HG02588 (cell line): ENCODE measurements at regions not wholly inside any gene's neighbourhood (a gene's known extent, or its start where the extent isn't known, plus 50 kb on each side); places are given as distances from the start of the nearest gene placed in this dataset.
A peak's percentile ranks its signal among the peaks of the same experiment; 100 is the strongest.
"Not testable (repeated sequence)": the region's sequence is repeated elsewhere in the genome, so short reads cannot be mapped to it uniquely, and the experiment has no call there.

Experiments used
- ATAC-seq: cut with Tn5 transposase; IDR thresholded peaks from one replicate; pipeline ENCODE4 v1.9.1; 2021; ENCODE audit warnings: mild to moderate bottlenecking, moderate library complexity; ENCODE audit not compliant: unreplicated experiment

DNA sequence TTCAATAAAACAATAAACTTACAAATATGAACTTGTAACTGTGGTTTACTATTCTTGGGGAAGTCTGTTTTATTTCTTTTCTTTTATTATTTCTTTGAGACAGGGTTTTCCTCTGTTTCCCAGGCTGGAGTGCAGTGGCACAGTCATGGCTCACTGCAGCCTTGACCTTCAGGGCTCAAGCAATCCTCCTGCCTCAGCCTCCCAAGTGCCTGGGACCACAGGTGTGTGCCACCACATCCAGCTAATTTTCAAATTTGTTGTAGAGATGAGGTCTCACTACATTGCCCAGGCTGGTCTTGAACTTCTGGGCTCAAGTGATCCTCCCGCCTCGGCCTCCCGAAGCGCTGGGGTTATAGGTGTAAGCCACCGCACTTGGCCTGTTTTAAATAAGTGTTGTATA is 343.4 kb downstream of the SOX9 start:
- not testable (repeated sequence) for ATAC-seq

DNA sequence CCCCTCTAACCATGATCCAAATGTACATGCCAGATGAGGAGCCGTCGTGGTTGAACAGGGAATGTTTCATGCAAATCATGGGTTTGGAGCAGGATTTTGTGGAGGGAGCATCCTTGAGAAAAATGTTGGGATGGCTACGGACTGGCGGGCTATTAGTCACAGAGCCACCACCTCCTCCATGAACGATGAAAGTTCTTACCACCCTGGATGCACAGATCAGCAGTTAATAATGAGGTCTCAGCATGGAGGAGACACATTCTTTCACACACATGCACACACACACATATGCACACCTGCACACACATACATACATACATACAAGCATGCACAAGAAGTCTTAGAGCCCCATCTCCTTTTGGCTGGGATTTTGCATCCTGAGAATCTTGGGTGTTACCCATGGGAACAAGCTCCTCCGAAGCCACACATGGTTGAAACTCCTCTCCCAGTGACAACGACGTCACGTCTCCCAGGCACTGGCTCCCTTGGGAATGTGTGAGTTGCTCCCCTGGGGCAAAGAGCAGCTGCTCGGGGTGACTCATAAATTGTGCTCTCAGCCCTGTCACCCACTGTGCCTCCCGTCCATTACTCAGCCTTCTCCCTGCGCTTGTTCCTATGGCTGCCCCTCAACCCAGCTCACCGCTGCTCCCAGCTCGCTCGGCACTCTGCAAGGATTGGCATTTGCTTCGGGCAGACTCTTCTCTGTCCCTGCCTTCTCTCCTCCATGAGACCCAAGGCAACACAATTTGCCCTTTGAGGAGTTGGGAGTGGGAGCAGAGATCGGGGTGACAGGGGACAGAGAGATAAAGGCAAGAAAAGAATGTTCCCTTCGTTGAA is 344.6 kb downstream of the SOX9 start:
- peak; percentile 43 for ATAC-seq

GRCh38 chr17:72466199-72466598 is 345.4 kb downstream of the SOX9 start:
- peak; percentile 72 for ATAC-seq

- peak; percentile 6 for ATAC-seq
Observed at GRCh38 chr17:72466606-72467005, 345.8 kb downstream of the SOX9 start.

DNA sequence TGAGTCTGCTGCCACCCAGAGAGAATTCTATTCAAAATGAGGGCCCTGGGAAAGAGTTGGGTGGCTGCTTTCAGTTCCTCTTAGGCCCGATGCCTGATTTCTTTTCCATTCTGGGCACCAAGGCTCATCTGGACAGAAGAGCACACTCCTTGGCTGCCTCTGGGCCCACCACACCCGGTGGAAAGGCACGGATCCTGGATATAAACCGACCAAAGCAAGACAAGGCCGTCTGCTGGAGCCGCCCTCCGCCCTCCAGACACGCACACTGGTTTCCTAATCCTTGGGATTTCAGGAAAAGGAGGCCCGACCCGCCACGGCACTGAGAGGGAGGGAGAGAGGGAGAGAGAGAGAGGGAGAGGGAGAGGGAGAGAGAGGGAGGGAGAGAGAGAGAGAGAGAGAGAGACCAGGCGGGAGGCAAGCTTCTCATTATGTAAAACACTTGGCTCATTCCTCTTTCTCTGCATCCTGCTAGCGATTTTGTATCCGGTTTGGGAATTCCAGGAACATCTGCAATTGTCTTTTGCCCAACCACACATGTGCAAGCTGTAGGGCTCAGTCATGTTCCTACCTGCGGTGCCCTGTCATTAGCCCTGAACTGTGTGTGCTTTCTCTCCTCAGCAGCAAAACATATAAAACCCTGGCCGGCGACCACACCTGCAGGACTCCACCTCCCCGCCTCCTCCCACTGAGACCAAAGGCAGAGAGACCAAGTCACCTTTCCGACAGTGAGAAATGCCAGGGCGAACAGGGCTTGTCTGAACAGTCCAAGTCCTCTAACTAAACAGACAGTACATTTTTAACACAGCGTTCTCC is 347.2 kb downstream of the SOX9 start:
- no peak for ATAC-seq

DNA sequence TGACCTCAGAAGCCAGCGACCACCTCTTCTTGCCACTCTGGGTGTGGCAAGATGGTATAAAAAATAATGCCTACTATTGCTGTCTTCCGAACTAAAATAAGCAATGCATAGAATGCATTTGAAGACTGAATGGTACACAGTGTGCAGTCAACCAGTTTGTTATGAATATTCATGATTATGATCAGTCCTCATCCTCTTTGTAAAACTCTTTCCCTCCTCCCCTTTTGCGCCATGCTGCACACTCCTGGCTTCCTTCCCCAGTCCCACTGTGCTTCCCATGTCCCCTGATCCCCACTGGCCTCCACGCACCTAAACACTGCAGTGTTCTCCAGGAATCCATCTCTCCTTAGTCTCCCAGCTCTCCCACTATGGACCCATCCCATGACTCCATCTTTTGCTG is 348.0 kb downstream of the SOX9 start:
- ATAC-seq = no peak

DNA sequence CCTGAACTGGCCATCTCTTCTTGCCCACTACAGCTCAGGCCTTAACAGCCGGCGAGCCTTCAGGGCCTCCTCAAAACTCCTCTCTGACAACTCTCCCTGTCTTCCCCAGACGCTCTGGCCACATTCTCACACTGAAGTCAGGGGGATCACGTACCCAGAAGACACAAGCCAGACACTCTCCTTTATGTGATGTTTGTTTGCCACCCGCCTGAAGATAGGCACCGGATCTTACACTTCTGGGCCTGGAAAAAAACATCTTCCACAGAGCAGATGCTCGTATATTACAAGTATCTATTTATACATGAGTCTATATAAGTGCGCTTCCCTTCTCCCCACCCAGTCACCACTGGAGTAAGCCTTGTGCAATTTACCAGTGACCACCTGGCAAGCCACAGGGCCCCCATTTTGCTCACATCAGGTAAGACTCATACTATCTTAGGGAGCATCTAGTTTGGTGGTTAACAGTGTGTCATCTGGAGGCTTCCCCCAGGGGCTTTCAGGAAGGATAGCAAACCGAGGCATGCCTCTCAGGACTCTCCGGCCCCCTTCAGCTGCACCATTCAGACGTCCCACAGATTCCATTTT is 349.4 kb downstream of the SOX9 start:
- no peak for ATAC-seq

DNA sequence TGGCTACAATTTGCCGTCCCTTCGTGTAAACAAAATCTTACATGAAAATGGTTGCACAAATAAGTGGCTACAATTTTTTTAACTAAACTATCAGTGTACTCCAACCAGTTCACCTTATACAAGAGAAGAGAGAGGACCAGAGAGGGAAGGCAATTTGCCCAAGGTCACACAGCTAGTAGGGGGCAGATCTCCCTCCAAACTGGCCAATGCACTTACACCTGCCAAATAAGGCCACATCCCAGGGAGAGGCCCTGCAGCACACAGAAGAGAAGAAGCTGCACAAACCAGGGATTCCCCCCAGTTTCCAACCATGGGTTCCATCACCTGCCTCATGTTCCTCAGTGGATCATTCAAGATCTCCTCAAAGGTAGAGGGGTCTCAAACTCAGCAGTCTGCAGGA is 349.9 kb downstream of the SOX9 start:
- no peak for ATAC-seq

DNA sequence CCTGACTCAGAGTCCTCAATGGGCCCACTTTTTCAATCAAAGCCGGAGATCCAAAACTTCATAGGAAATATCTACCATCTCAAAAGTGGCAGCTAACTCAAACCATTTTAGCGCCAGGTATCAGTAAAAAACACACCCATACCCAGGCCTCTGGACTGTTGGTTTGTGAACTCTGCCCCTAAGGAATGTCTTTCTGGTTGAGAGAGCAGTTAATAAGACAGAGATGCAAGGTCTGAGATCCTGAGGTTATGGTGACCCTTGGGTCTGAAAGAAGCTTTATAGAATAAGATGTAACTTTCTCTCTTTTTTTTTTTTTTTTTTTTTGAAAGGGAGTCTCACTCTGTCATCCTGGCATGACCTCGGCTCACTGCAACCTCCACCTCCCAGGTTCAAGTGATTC is 350.5 kb downstream of the SOX9 start:
- ATAC-seq = no peak

DNA sequence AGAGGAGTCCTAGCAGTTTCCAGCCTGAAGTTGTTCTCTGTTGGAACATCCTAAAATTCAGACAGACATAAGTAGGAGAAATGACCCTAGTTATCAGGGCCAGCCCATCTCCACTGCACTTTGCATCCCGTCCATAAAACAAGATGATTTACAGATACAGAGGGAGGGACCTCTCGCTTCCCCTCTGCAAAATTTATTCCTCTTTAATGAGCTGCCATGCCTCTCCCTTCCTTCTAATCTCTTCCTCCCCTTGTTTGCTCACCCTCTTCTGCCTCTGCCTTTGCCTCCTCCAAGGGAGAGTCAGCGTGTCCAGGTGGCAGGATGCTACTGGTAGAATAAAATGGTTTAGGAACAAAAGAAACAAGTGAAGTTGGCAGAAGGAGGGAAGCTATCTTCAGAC is 351.3 kb downstream of the SOX9 start:
- ATAC-seq = no peak

DNA sequence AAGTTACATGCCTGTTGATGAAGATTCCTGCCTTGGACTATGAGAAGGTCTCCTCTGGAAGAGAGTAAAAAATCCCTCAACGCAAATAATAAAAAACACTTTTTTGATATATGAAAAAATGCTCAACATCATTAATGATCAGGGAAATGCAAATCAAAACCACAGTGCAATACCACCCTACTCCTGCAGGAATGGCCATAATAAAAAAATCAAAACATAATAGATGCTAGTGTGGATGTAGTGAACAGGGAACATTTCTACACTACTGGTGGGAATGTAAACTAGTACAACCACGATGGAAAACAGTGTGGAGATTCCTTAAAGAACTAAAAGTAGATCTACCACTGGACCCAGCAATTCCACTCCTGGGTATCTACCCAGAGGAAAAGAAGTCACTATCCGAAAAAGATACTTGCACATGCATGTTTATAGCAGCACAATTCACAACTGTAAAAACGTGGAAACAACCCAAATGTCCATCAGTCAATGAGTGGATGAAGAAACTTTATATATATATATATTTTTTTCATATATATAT is 352.1 kb downstream of the SOX9 start:
- not testable (repeated sequence) for ATAC-seq

- ATAC-seq = no peak
Observed at GRCh38 chr17:72474243-72474642, 353.4 kb downstream of the SOX9 start.

- ATAC-seq = no peak
Observed at GRCh38 chr17:72474719-72475477, 354.1 kb downstream of the SOX9 start.

DNA sequence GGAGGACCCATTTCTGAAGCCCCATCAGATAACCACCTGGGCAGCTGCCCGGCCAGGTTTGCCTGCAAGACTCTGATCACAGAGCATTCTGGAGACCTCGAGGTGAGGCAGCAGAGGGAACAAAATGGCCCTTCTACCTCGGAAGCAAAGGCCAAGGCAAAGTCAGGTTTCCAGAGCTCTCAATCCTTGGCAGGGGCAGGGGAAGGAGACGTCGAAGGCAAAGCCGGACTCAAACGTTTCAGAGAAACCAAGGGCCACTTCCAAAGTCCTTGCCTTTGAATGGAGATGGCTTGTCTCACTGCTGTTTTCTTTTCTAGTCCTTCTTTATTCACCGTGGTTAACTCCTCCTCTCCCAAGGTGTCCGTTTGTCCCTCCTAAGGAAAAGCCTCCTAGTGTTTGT is 355.3 kb downstream of the SOX9 start:
- no peak for ATAC-seq

- no peak for ATAC-seq
Observed at GRCh38 chr17:72476575-72476986, 355.8 kb downstream of the SOX9 start.

DNA sequence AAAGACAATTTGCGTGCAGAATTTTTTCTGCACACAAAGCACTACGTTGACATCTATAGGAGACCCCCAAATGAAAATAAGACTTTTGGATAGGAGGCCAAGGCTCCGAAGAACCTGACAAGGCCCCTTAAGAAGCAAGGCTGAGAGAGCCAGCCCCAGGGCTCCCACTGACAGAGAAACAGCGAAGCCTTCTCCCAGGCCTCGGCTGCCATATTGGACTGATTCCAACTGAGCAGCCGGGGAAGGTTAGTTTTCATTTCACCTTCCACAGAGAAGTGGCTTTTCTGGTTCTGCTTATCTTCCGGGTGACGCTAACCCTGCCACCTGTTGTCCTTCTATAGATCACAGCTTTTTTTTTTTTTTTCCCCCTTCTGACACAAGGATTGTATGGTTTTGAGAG is 356.7 kb downstream of the SOX9 start:
- ATAC-seq = no peak

DNA sequence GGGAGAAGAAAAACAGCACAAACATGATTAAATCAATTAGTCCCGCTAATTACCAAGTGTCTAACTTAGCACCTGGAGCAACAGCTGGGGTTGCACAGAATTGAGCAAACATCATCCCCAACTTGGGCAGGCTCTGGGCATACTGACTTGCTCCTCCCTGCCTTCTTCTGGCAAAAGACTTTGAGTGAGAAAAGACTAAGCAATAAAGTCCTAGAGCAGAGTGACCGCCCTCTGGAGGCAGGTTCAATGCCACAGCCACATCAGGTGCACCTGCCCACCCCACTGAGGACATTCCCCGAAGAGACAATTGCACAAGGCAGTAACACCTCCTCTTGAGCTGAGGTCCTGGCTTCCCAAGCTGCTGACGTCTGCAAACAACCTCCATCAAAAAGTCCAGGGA is 358.3 kb downstream of the SOX9 start:
- no peak for ATAC-seq

DNA sequence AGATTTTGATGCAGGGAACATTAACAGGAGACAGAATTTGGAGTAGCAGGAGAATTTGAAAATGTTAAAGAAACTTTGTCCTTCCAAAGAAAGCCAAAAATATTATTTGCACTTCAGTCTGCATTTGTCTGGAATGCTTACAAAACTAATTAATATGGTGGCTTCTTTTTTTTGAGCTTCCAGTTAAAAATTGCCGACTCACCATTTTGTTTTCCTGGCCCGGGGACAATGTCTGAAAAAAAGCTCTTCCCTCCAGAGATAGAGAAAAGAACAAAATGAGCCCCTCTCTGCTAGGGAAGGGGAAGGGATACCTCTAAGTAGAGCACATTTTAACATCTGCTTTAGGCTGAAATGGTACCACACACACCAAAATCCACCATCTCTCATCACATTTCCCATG is 360.8 kb downstream of the SOX9 start:
- ATAC-seq = no peak

GRCh38 chr17:72485596-72485995 is 364.8 kb downstream of the SOX9 start:
- ATAC-seq = no peak

GRCh38 chr17:72486806-72487205 is 366.0 kb downstream of the SOX9 start:
- ATAC-seq = no peak
